ENCODE measurements at regions not wholly inside any gene's neighbourhood (a gene's known extent, or its start where the extent isn't known, plus 50 kb on each side); places are given as distances from the start of the nearest gene placed in this dataset.

DNA sequence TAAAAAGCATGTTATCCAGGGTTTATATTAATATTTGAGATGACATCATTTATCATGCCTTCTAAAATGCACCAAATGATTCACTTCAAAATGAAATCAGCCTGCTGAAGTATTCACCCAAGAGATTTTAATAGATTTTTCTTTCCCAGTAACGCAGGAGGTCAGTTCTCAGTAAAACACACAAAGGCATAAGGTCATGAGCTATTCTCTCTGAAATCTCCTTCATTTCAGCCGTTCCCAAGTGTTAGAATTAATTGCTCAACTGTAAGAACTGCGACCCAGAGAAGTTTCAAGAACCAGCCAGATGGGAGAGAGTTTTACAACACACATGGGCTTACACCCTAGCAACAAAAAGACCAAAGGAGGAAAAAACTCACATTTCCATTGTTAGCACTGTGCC, 84.2 kb upstream of the PHLPP1 start:
- DNase-seq (ENCODE audit: low spot score) (no peak), ATAC-seq (no peak)
- Mint-ChIP-seq H3K9me3 (no peaks in the 10 kb centered on the region), H3K27me3 (ENCODE audit: insufficient read depth, low read depth, poor library complexity) (no peaks in the 10 kb centered on the region), H3K4me3 (no peak overlapping the region), H3K27ac (no peak overlapping the region), H3K4me1 (peaks cover 9% of the 10 kb centered on the region; the same call in 2 of the 3 replicates), H3K36me3 (ENCODE audit: low read depth) (no peaks in the 10 kb centered on the region)
- Histone ChIP-seq H3K4me2 (no peak overlapping the region), H4K20me1 (replicated peaks; ENCODE audit: insufficient read depth) (no peaks in the 10 kb centered on the region), H3K4me3 (no peak overlapping the region), H3K4me1 (ENCODE audit: insufficient read depth) (peaks cover 8% of the 10 kb centered on the region; the same call in 1 of the 2 replicates), H3K27ac (ENCODE audit: low read depth) (no peak overlapping the region), H3K27me3 (ENCODE audit: insufficient read depth) (no peaks in the 10 kb centered on the region), H3K79me2 (replicated peaks; ENCODE audit: insufficient read depth) (no peaks in the 10 kb centered on the region), H3K9me2 (ENCODE audit: insufficient read depth) (no peaks in the 10 kb centered on the region), H2AFZ (no peak overlapping the region), H3F3A (replicated peaks; ENCODE audit: low read depth) (no peaks in the 10 kb centered on the region), H3K36me3 (ENCODE audit: insufficient read depth) (no peaks in the 10 kb centered on the region)
- TF ChIP-seq NANOG (IDR thresholded peaks at IDR 0.05; ENCODE audit: borderline replicate concordance), result no peak

DNA sequence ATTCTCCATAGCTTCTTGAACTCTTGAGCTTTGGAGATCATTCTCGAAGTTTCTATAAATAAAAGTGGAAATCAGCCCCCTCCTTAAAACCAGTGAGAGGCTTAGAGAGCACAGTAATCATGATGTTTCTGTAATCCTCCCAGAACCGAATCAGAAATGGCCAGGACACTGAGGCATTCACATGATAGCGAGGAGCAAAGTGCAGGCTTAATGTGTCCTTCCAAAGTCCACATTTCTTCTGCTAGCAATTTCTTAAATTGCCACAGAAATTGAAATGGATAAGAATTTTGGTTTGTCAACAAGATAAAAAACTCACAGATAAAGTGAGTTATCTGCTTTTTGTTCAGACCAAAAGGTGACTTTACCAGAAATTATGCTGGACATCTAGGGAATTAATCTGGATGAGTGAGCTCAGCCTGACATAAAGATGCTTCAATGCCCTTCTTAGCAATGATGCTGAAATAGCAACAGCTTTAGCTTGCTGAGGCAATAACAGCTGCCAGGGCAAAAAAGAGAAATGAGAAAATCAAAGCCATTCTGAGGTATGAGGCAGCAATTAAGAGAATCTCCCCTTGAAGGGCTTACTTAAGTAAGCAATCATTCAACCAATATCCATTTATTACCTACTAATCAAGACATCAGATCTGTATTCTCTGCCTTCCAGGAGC, 82.4 kb upstream of the PHLPP1 start:
- H2AFZ ChIP-seq, result peak overlapping the region; percentile 52; the same call in 1 of the 2 replicates
- no peak overlapping the region for H3K4me3 Mint-ChIP-seq
- H3K4me2 ChIP-seq, result no peak overlapping the region
- H3K27ac ChIP-seq (ENCODE audit: low read depth), result no peak overlapping the region
- H3K79me2 ChIP-seq (replicated peaks; ENCODE audit: insufficient read depth), result no peaks in the 10 kb centered on the region
- H3K36me3 ChIP-seq (ENCODE audit: insufficient read depth), result no peaks in the 10 kb centered on the region
- no peak for DNase-seq (ENCODE audit: low spot score)
- no peak overlapping the region for H3K4me3 ChIP-seq
- no peaks in the 10 kb centered on the region for H3K9me3 Mint-ChIP-seq
- H3K27me3 Mint-ChIP-seq (ENCODE audit: insufficient read depth, low read depth, poor library complexity), result no peaks in the 10 kb centered on the region
- H3K4me1 ChIP-seq (ENCODE audit: insufficient read depth), result peaks cover 8% of the 10 kb centered on the region; the same call in 1 of the 2 replicates
- H3K4me1 Mint-ChIP-seq, result peaks cover 9% of the 10 kb centered on the region; the same call in 2 of the 3 replicates
- no peaks in the 10 kb centered on the region for H3K27me3 ChIP-seq (ENCODE audit: insufficient read depth)
- H3K9me2 ChIP-seq (ENCODE audit: insufficient read depth), result no peaks in the 10 kb centered on the region
- H3K36me3 Mint-ChIP-seq (ENCODE audit: low read depth), result no peaks in the 10 kb centered on the region
- no peaks in the 10 kb centered on the region for H3F3A ChIP-seq (replicated peaks; ENCODE audit: low read depth)
- H3K27ac Mint-ChIP-seq, result no peak overlapping the region
- ATAC-seq, result no peak
- H4K20me1 ChIP-seq (replicated peaks; ENCODE audit: insufficient read depth), result no peaks in the 10 kb centered on the region
- TF ChIP-seq ZNF462 (CRISPR knock-in tag; IDR thresholded peaks at IDR 0.05) (no peak), ZNF331 (CRISPR knock-in tag; IDR thresholded peaks at IDR 0.05; ENCODE audit: low read depth) (no peak), CREB1 (CRISPR knock-in tag; IDR thresholded peaks at IDR 0.05; ENCODE audit: low read depth) (no peak), EZH2phosphoT487 (IDR thresholded peaks at IDR 0.05; ENCODE audit: unreplicated experiment) (no peak), REST (IDR thresholded peaks at IDR 0.05; ENCODE audit: unreplicated experiment) (no peak), STAT1 (IDR thresholded peaks at IDR 0.05; ENCODE audit: unreplicated experiment) (no peak), JUNB (IDR thresholded peaks at IDR 0.05; ENCODE audit: unreplicated experiment) (no peak), ZNF114 (CRISPR knock-in tag; IDR thresholded peaks at IDR 0.05) (no peak)
- TF ChIP-seq, protein P1, sequence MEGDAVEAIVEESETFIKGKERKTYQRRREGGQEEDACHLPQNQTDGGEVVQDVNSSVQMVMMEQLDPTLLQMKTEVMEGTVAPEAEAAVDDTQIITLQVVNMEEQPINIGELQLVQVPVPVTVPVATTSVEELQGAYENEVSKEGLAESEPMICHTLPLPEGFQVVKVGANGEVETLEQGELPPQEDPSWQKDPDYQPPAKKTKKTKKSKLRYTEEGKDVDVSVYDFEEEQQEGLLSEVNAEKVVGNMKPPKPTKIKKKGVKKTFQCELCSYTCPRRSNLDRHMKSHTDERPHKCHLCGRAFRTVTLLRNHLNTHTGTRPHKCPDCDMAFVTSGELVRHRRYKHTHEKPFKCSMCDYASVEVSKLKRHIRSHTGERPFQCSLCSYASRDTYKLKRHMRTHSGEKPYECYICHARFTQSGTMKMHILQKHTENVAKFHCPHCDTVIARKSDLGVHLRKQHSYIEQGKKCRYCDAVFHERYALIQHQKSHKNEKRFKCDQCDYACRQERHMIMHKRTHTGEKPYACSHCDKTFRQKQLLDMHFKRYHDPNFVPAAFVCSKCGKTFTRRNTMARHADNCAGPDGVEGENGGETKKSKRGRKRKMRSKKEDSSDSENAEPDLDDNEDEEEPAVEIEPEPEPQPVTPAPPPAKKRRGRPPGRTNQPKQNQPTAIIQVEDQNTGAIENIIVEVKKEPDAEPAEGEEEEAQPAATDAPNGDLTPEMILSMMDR (conservative IDR thresholded peaks at IDR 0.05; ENCODE audit: low read depth in 2 of 2), result no peak

Data from GM23338 (cell line).